ENCODE measurements at regions not wholly inside any gene's neighbourhood (a gene's known extent, or its start where the extent isn't known, plus 50 kb on each side); places are given as distances from the start of the nearest gene placed in this dataset.

- no peaks in the 10 kb centered on the region for H3K9me3 ChIP-seq (replicated peaks; ENCODE audit: control insufficient read depth, insufficient read depth, low read length)
- dilution Hi-C loops (cut with MboI; ENCODE audit: extremely low pct_ligation_motif_present, low sequenced_read_pairs) (no loop called here), intact Hi-C loops (cut with micrococcal nuclease) (no loop called here)
- TF ChIP-seq CTCF (IDR thresholded peaks at IDR 0.05; ENCODE audit: extremely low read depth in 1 of 2, insufficient read depth in 1 of 2, low read depth in 1 of 2, low read length in 2 of 2): no peak
- no peak for TF ChIP-seq FOS (IDR thresholded peaks at IDR 0.05; ENCODE audit: borderline replicate concordance, insufficient read depth, low read length)
- TF ChIP-seq GATA2 (IDR thresholded peaks at IDR 0.05; ENCODE audit: insufficient read depth, insufficient read length, low read depth, low read length): no peak
- no peak for TF ChIP-seq MAX (IDR thresholded peaks at IDR 0.05; ENCODE audit: insufficient read depth, insufficient read length)
- no peak for TF ChIP-seq MYC (IDR thresholded peaks at IDR 0.05; ENCODE audit: low read depth, low read length)
- no peak for TF ChIP-seq EZH2 (IDR thresholded peaks at IDR 0.05; ENCODE audit: borderline replicate concordance, low read depth, low read length, severe bottlenecking)
- TF ChIP-seq POLR2AphosphoS5 (IDR thresholded peaks at IDR 0.05; ENCODE audit: insufficient read depth, low read depth, low read length): no peak
- no peak for TF ChIP-seq POLR2A (IDR thresholded peaks at IDR 0.05; ENCODE audit: low read depth, low read length)
- no peak for TF ChIP-seq JUN (IDR thresholded peaks at IDR 0.05; ENCODE audit: borderline replicate concordance, insufficient read depth, insufficient read length, low read depth)
- no peaks in the 10 kb centered on the region for H3K4me1 ChIP-seq (ENCODE audit: control insufficient read depth, extremely low read depth, insufficient read depth, low read length)
- no peak for DNase-seq (ENCODE audit: low read depth, low spot score)
- no peak for FAIRE-seq
- H3K4me2 ChIP-seq (ENCODE audit: insufficient read depth, low read length): no peak overlapping the region
- no peaks in the 10 kb centered on the region for H4K20me1 ChIP-seq (replicated peaks; ENCODE audit: control insufficient read depth, extremely low read depth, insufficient read depth, low read length)
- ChIA-PET POLR2A (no interaction called here), CTCF (interaction anchor here (1.3 to 1.6 kb wide), 2 partner anchors 26 to 68 kb away, joined by 3 to 4 read pairs; no protein-coding TSS in a partner anchor)
- H3K4me3 ChIP-seq (replicated peaks in 1 of 3; ENCODE audit: insufficient read depth in 1 of 3, low read depth in 1 of 3, low read length in 3 of 3): no peak overlapping the region
- peaks cover 0 to 3% of the 10 kb centered on the region in 2 experiments for H3K27me3 ChIP-seq (ENCODE audit: control insufficient read depth in 2 of 2, insufficient read depth in 2 of 2, low read length in 2 of 2)
- no peak overlapping the region for H2AFZ ChIP-seq (ENCODE audit: low read depth, low read length)
- no peak overlapping the region for H3K27ac ChIP-seq (ENCODE audit: insufficient read depth, low read depth, low read length)
- no peaks in the 10 kb centered on the region for H3K9me1 ChIP-seq (replicated peaks; ENCODE audit: control insufficient read depth, extremely low read depth, insufficient read depth, low read length)
- H3K79me2 ChIP-seq (ENCODE audit: control insufficient read depth, insufficient read depth, low read length): no peaks in the 10 kb centered on the region
- no peaks in the 10 kb centered on the region for H3K36me3 ChIP-seq (ENCODE audit: control insufficient read depth in 2 of 2, extremely low read depth in 1 of 2, insufficient read depth in 2 of 2, low read length in 2 of 2)
- no peak overlapping the region for H3K9ac ChIP-seq (replicated peaks; ENCODE audit: extremely low read depth, insufficient read depth, low read length)
- BruUV-seq (replicated peaks): no TSS peak
These were observed 52.4 kb upstream of the INSYN1 start for GRCh38 chr15:73805504-73806089.

All from endothelial cell of umbilical vein (primary cell).